Tibial nerve (tissue), 4 donors: ENCODE measurements at regions not wholly inside any gene's neighbourhood (a gene's known extent, or its start where the extent isn't known, plus 50 kb on each side); places are given as distances from the start of the nearest gene placed in this dataset.

Experiments used
- DNase-seq, 2 donors: peaks; one replicate each; pipeline ENCODE4 v3.0.0-alpha.2; 2019; ENCODE audit warnings: low spot score in 2 of 2
- H3K27ac ChIP-seq, 4 donors: fragments of 200-600 bp; sonication (generic) in 3 of 4; one replicate each; pipeline ENCODE4 v1.5.1; 2017 to 2019; ENCODE audit warnings: mild to moderate bottlenecking in 1 of 4
- H3K27me3 ChIP-seq, 2 donors: fragments of 200-600 bp; sonication (generic) in 1 of 2; one replicate each; pipeline versions ENCODE4 v1.5.1 to v1.6.0; 2017 to 2019
- H3K36me3 ChIP-seq, 3 donors: fragments of 200-600 bp; sonication (generic); one replicate each; pipeline ENCODE4 v1.5.1; 2018 to 2019
- H3K4me1 ChIP-seq, 4 donors: fragments of 200-600 bp; sonication (generic) in 3 of 4; one replicate each; pipeline ENCODE4 v1.5.1; 2017 to 2019
- H3K4me3 ChIP-seq, 4 donors: fragments of 200-600 bp; sonication (generic) in 3 of 4; one replicate each; pipeline ENCODE4 v1.5.1; 2017 to 2019; ENCODE audit warnings: mild to moderate bottlenecking in 1 of 4, moderate library complexity in 1 of 4
- H3K9me3 ChIP-seq, 4 donors: fragments of 200-600 bp; sonication (generic) in 3 of 4; one replicate each; pipeline ENCODE4 v1.5.1; 2017 to 2019
- CTCF ChIP-seq, 5 experiments: fragments of 200-600 bp in 3 of 5; fragments of 450-650 bp in 2 of 5; sonication (generic) in 3 of 5; IDR thresholded peaks; one replicate each; pipeline ENCODE4 v1.5.1; 2016 to 2019; ENCODE audit warnings: antibody characterized with exemption in 5 of 5, mild to moderate bottlenecking in 3 of 5, moderate library complexity in 2 of 5
- EP300 ChIP-seq, 2 donors: sonication (generic); formaldehyde crosslinking; IDR thresholded peaks; one replicate each; pipeline ENCODE4 v1.6.1; 2017; ENCODE audit warnings: antibody characterized with exemption in 2 of 2, mild to moderate bottlenecking in 1 of 2
- POLR2A ChIP-seq, 2 donors: fragments of 450-650 bp; IDR thresholded peaks; one replicate each; pipeline ENCODE4 v1.6.1; 2017; ENCODE audit warnings: antibody characterized with exemption in 2 of 2, mild to moderate bottlenecking in 2 of 2, moderate library complexity in 2 of 2
- WGBS, 2 donors: methylation state at CpG; one replicate each; pipeline ENCODE4 v1.1.5; 2018; 5-methylcytosine and 5-hydroxymethylcytosine counted together

DNA sequence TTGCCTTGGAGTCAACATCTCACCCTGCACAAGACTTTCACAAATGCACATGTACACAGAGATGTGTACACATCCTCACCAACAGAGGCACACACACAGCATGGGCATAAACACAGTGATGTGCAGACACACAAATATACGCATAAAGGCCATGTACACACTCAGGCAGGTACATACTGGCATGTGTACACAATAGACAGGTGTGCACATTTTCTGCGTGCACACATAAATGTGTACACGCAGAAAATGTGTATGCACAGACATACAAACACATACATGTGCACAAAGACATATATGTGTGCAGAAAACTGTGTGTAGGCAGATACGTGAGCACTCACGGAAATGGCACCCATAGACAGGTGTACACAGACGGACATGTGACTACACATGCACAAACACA is 85.3 kb upstream of the ZBTB40 start:
- DNase-seq = no peak
- Histone ChIP-seq H3K36me3 (no peaks in the 10 kb centered on the region), H3K4me3 (no peak overlapping the region), H3K27ac (no peak overlapping the region), H3K27me3 (peaks cover 0 to 36% of the 10 kb centered on the region in 2 donors), H3K4me1 (no peaks in the 10 kb centered on the region), H3K9me3 (no peaks in the 10 kb centered on the region)
- 86 to 94% methylated on average over 6 of the region's 6 CpGs for WGBS, 2 donors
- TF ChIP-seq EP300 (IDR thresholded peaks at IDR 0.05) = no peak
- no peak for TF ChIP-seq POLR2A (IDR thresholded peaks at IDR 0.05)
- TF ChIP-seq CTCF (IDR thresholded peaks at IDR 0.05) = no peak

GRCh38 chr1:22368125-22368524 is 83.5 kb upstream of the ZBTB40 start:
- DNase-seq = no peak
- H3K27ac ChIP-seq = no peak overlapping the region

DNA sequence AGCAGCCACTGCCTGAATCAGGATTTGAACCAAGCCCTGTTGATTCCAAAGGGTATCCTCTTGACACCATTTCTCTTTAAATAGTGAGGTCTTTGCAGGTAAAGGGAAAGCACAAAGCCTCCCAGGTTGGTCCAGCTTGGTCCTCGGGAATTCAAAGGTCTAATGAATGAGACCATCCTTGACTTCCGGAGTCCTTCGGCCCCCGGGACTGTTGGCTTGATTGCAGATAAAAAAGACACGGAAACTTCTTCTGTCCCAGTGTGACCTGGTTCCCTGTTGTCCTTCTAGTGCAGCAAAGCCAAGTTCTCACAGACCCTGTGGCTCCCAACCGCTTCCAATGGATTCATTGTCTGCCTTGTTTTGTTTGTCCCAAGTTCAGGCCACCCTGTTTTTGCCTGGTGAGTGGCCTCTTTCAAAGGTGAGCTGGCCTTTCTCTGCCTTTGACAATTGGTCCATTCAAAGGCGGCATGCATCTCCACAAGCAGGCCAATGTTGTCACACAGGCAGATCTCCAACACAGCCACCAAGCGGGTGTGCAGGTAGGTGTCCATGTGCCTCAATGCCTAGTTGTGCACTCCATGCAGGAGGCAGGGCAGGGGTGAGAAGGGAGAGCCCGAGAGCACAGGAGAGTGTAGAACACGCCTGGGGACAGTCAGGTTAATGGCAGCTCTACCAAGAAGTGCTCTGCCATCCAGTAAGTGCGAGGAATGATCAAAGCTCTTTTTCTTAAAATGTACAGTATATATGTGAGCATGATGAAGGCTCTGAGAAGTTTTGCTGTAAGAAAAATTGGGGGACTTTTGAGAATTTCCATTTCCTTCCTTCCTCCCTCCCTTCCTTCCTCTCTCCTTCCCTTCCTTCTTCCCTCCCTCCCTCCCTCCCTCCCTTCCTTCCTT is 82.1 kb upstream of the ZBTB40 start:
- DNase-seq = no peak
- Histone ChIP-seq H3K4me1 (no peaks in the 10 kb centered on the region), H3K36me3 (no peaks in the 10 kb centered on the region), H3K4me3 (no peak overlapping the region), H3K27ac (no peak overlapping the region), H3K27me3 (peaks cover 0 to 35% of the 10 kb centered on the region in 2 donors), H3K9me3 (peaks cover 0 to 8% (median 0%) of the 10 kb centered on the region in 4 donors)
- 60 to 66% methylated on average over 11 of the region's 11 CpGs for WGBS, 2 donors
- TF ChIP-seq POLR2A (IDR thresholded peaks at IDR 0.05) (no peak), EP300 (IDR thresholded peaks at IDR 0.05) (no peak), CTCF (IDR thresholded peaks at IDR 0.05) (no peak)

More at GRCh38 chr1:22368125-22368524, 83.5 kb upstream of the ZBTB40 start:
- no peaks in the 10 kb centered on the region for H3K4me1 ChIP-seq
- H3K4me3 ChIP-seq = no peak overlapping the region
- H3K27me3 ChIP-seq = peaks cover 0 to 30% of the 10 kb centered on the region in 2 donors
- 76 to 94% methylated on average over 1 of the region's 1 CpG for WGBS, 2 donors
- H3K36me3 ChIP-seq = no peaks in the 10 kb centered on the region
- peaks cover 0 to 1% (median 0%) of the 10 kb centered on the region in 4 donors for H3K9me3 ChIP-seq
- TF ChIP-seq POLR2A (IDR thresholded peaks at IDR 0.05) (no peak), CTCF (IDR thresholded peaks at IDR 0.05) (no peak), EP300 (IDR thresholded peaks at IDR 0.05) (no peak)

- H3K9me3 ChIP-seq = peaks cover 0 to 8% (median 0%) of the 10 kb centered on the region in 4 donors
- H3K27ac ChIP-seq = no peak overlapping the region
- no peaks in the 10 kb centered on the region for H3K4me1 ChIP-seq
- peaks cover 0 to 35% of the 10 kb centered on the region in 2 donors for H3K27me3 ChIP-seq
- WGBS, 2 donors = 17 to 26% methylated on average over 1 of the region's 1 CpG
- TF ChIP-seq CTCF (IDR thresholded peaks at IDR 0.05) (no peak), POLR2A (IDR thresholded peaks at IDR 0.05) (no peak), EP300 (IDR thresholded peaks at IDR 0.05) (no peak)
- no peak overlapping the region for H3K4me3 ChIP-seq
- no peaks in the 10 kb centered on the region for H3K36me3 ChIP-seq
- no peak for DNase-seq
These were observed 81.5 kb upstream of the ZBTB40 start for GRCh38 chr1:22370190-22370498.

GRCh38 chr1:22371408-22371807 is 80.2 kb upstream of the ZBTB40 start:
- DNase-seq = no peak
- no peaks in the 10 kb centered on the region for H3K4me1 ChIP-seq
- H3K27ac ChIP-seq = no peak overlapping the region
- WGBS, 2 donors = 77 to 85% methylated on average over 5 of the region's 5 CpGs
- no peak overlapping the region for H3K4me3 ChIP-seq
- H3K9me3 ChIP-seq = peaks cover 0 to 8% (median 0%) of the 10 kb centered on the region in 4 donors
- TF ChIP-seq CTCF (IDR thresholded peaks at IDR 0.05) (no peak), POLR2A (IDR thresholded peaks at IDR 0.05) (no peak), EP300 (IDR thresholded peaks at IDR 0.05) (no peak)
- no peaks in the 10 kb centered on the region for H3K36me3 ChIP-seq
- H3K27me3 ChIP-seq = peaks cover 0 to 35% of the 10 kb centered on the region in 2 donors
